Naive thymus-derived CD4-positive, alpha-beta T cell (primary cell): ENCODE measurements at regions not wholly inside any gene's neighbourhood (a gene's known extent, or its start where the extent isn't known, plus 50 kb on each side); places are given as distances from the start of the nearest gene placed in this dataset.

ENCODE experiments used
- ATAC-seq: fragments of 150-1000 bp; cut with Tn5 transposase; 2 replicates; pipeline ENCODE4 v1.10.0; 2021; ENCODE audit warnings: mild to moderate bottlenecking, moderate library complexity
- CTCF ChIA-PET: fragments of 350-600 bp; sonication (Branson Sonifier 250); formaldehyde crosslinking; loops from one replicate; lab custom pipeline; 2021; ENCODE audit warnings: antibody characterized with exemption; lab: Charles Lee
- POLR2A ChIA-PET: fragments of 350-600 bp; sonication (Branson Sonifier 250); formaldehyde crosslinking; loops from one replicate; lab custom pipeline; 2021; ENCODE audit warnings: antibody characterized with exemption, inconsistent platforms; lab: Charles Lee
- DNase-seq, 9 donors: peaks; one replicate each; pipeline versions ENCODE4 v3.0.0 to v3.0.0-alpha.2; 2020 to 2022; ENCODE audit warnings: mixed read lengths in 1 of 9
- H3K27ac ChIP-seq: one replicate; pipeline ENCODE4 v1.7.0; 2013; ENCODE audit warnings: mild to moderate bottlenecking, low read depth, low read length, moderate library complexity
- H3K27me3 ChIP-seq, 2 donors: one replicate each; pipeline ENCODE4 v1.7.0; 2013; ENCODE audit warnings: low read length in 2 of 2, mild to moderate bottlenecking in 2 of 2, moderate library complexity in 2 of 2; ENCODE audit not compliant: control insufficient read depth in 2 of 2, insufficient read depth in 2 of 2
- H3K36me3 ChIP-seq, 3 experiments: 1 replicate in 2 of 3; 2 replicates in 1 of 3; pipeline ENCODE4 v1.7.0; 2013; ENCODE audit warnings: low read length in 3 of 3, mild to moderate bottlenecking in 3 of 3, moderate library complexity in 1 of 3; ENCODE audit not compliant: insufficient read depth in 3 of 3, control insufficient read depth in 2 of 3
- H3K4me1 ChIP-seq, 2 donors: one replicate each; pipeline ENCODE4 v1.7.0; 2013; ENCODE audit warnings: low read length in 2 of 2, mild to moderate bottlenecking in 2 of 2, moderate library complexity in 1 of 2; ENCODE audit not compliant: control insufficient read depth in 2 of 2, insufficient read depth in 2 of 2
- H3K4me3 ChIP-seq: 2 replicates; pipeline ENCODE4 v1.7.0; 2013; ENCODE audit warnings: mild to moderate bottlenecking, low read length
- H3K9me3 ChIP-seq, 3 experiments: 1 replicate in 2 of 3; 2 replicates in 1 of 3; pipeline ENCODE4 v1.7.0; 2013; ENCODE audit warnings: low read length in 3 of 3; ENCODE audit not compliant: control insufficient read depth in 2 of 3
- H3K27ac Mint-ChIP-seq, 9 donors: one replicate each; pipeline ENCODE4 v1.8.0; 2020 to 2022; ENCODE audit warnings: mixed read lengths in 9 of 9, mild to moderate bottlenecking in 8 of 9, moderate library complexity in 5 of 9, inconsistent platforms in 2 of 9
- H3K27me3 Mint-ChIP-seq, 5 donors: one replicate each; pipeline ENCODE4 v1.8.0; 2021 to 2022; ENCODE audit warnings: mixed read lengths in 5 of 5, mild to moderate bottlenecking in 1 of 5
- H3K36me3 Mint-ChIP-seq, 5 donors: one replicate each; pipeline ENCODE4 v1.8.0; 2020 to 2022; ENCODE audit warnings: mixed read lengths in 5 of 5, mild to moderate bottlenecking in 3 of 5, inconsistent platforms in 1 of 5
- H3K4me1 Mint-ChIP-seq, 7 donors: one replicate each; pipeline ENCODE4 v1.8.0; 2020 to 2022; ENCODE audit warnings: mixed read lengths in 7 of 7, mild to moderate bottlenecking in 3 of 7, inconsistent platforms in 1 of 7
- H3K4me3 Mint-ChIP-seq, 10 donors: one replicate each; pipeline ENCODE4 v1.8.0; 2020 to 2022; ENCODE audit warnings: mild to moderate bottlenecking in 10 of 10, mixed read lengths in 10 of 10, moderate library complexity in 6 of 10, inconsistent platforms in 2 of 10
- H3K9me3 Mint-ChIP-seq, 11 donors: one replicate each; pipeline ENCODE4 v1.8.0; 2020 to 2022; ENCODE audit warnings: mixed read lengths in 11 of 11, mild to moderate bottlenecking in 4 of 11, inconsistent platforms in 1 of 11, moderate library complexity in 1 of 11
- intact Hi-C, 2 donors: fragments of 100-400 bp; cut with micrococcal nuclease; formaldehyde crosslinking; loops; one replicate each; pipeline ENCODE4 v1.15.1; 2023

- Histone ChIP-seq H3K27ac (no peak overlapping the region), H3K4me1 (no peaks in the 10 kb centered on the region), H3K36me3 (no peaks in the 10 kb centered on the region), H3K4me3 (no peak overlapping the region), H3K9me3 (no peaks in the 10 kb centered on the region), H3K27me3 (no peaks in the 10 kb centered on the region)
- peaks cover 0 to 2% (median 0%) of the 10 kb centered on the region in 11 donors for H3K9me3 Mint-ChIP-seq
- intact Hi-C loops, result no loop called here
- no peak overlapping the region for H3K4me3 Mint-ChIP-seq
- ATAC-seq, result no peak
- H3K4me1 Mint-ChIP-seq, result peaks cover 0 to 2% (median 0%) of the 10 kb centered on the region in 7 donors
- no peak for DNase-seq
- peaks cover 0 to 5% (median 0%) of the 10 kb centered on the region in 5 donors for H3K27me3 Mint-ChIP-seq
- no peaks in the 10 kb centered on the region for H3K36me3 Mint-ChIP-seq
- POLR2A ChIA-PET, result no interaction called here
- H3K27ac Mint-ChIP-seq, result no peak overlapping the region
- CTCF ChIA-PET, result no interaction called here
These were observed 89.7 kb upstream of the FHIT start for GRCh38 chr3:61340931-61341461.

DNA sequence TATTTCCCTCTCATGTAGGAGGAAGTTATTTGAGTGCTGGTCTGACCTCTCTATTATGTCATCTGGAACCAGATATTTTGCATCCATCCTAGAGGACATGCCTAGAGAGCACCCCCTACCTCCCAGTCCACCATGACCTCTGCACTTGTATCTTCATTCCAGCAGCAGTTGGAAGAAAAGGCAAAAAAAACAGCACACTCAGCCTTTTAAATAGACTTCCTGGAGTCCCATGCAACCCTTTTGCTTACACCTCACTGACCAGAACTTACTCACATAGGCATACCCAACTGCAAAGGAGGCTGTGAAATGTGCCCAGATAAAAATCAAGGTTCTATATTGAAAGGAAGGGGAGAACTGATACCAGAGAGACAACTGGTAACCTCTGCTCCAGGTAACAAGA lies 92.3 kb upstream of the FHIT start:
- no peak overlapping the region for H3K27ac ChIP-seq
- DNase-seq (no peak), ATAC-seq (no peak)
- H3K4me1 Mint-ChIP-seq, result peaks cover 0 to 2% (median 0%) of the 10 kb centered on the region in 7 donors
- no peaks in the 10 kb centered on the region for H3K4me1 ChIP-seq
- ChIA-PET POLR2A (no interaction called here), CTCF (no interaction called here)
- H3K27me3 ChIP-seq, result no peaks in the 10 kb centered on the region
- no peaks in the 10 kb centered on the region for H3K36me3 Mint-ChIP-seq
- no peaks in the 10 kb centered on the region for H3K9me3 ChIP-seq
- no peaks in the 10 kb centered on the region for H3K36me3 ChIP-seq
- no peak overlapping the region for H3K4me3 Mint-ChIP-seq
- no peak overlapping the region for H3K27ac Mint-ChIP-seq
- H3K4me3 ChIP-seq, result no peak overlapping the region
- H3K9me3 Mint-ChIP-seq, result peaks cover 0 to 2% (median 0%) of the 10 kb centered on the region in 11 donors
- intact Hi-C loops, result no loop called here
- H3K27me3 Mint-ChIP-seq, result peaks cover 0 to 5% (median 0%) of the 10 kb centered on the region in 5 donors

- no peak overlapping the region for H3K27ac Mint-ChIP-seq
- H3K36me3 Mint-ChIP-seq, result no peaks in the 10 kb centered on the region
- Histone ChIP-seq H3K27me3 (no peaks in the 10 kb centered on the region), H3K9me3 (no peaks in the 10 kb centered on the region), H3K36me3 (no peaks in the 10 kb centered on the region), H3K4me3 (no peak overlapping the region), H3K27ac (no peak overlapping the region), H3K4me1 (no peaks in the 10 kb centered on the region)
- H3K4me1 Mint-ChIP-seq, result peaks cover 0 to 2% (median 0%) of the 10 kb centered on the region in 7 donors
- intact Hi-C loops, result no loop called here
- peaks cover 0 to 2% (median 0%) of the 10 kb centered on the region in 11 donors for H3K9me3 Mint-ChIP-seq
- ChIA-PET POLR2A (no interaction called here), CTCF (no interaction called here)
- no peak for DNase-seq
- ATAC-seq, result no peak
- peaks cover 0 to 5% (median 0%) of the 10 kb centered on the region in 5 donors for H3K27me3 Mint-ChIP-seq
- H3K4me3 Mint-ChIP-seq, result no peak overlapping the region
These were observed 93.8 kb upstream of the FHIT start for GRCh38 chr3:61345020-61345419.

DNA sequence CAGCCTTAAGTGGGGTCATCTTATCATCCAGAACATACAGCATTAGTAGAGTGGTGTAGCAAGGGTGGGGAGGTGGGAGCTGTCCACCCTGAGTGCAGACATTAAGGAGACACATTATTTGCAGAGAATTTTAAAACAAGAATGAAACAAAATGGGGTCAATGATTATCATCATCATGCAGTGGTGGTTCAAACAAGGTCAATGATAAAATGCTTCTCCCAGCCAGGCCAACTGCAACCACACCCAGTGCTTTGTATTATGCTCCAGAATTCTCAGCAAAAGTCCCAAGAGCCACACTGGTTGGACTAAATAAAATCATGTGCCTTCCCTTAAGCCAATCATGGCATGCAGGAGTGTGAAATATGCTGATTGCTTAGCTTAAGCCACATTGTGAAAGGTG lies 96.7 kb upstream of the FHIT start:
- Histone ChIP-seq H3K27ac (no peak overlapping the region), H3K27me3 (no peaks in the 10 kb centered on the region), H3K36me3 (no peaks in the 10 kb centered on the region), H3K4me3 (no peak overlapping the region), H3K9me3 (no peaks in the 10 kb centered on the region), H3K4me1 (no peaks in the 10 kb centered on the region)
- Mint-ChIP-seq H3K36me3 (no peaks in the 10 kb centered on the region), H3K4me1 (peaks cover 0 to 2% (median 0%) of the 10 kb centered on the region in 7 donors), H3K9me3 (no peaks in the 10 kb centered on the region), H3K27me3 (peaks cover 0 to 5% (median 0%) of the 10 kb centered on the region in 5 donors), H3K27ac (no peak overlapping the region), H3K4me3 (no peak overlapping the region)
- ChIA-PET CTCF (interaction anchor here (0.5 kb wide), 1 partner anchor 23 kb away, joined by 3 read pairs; no protein-coding TSS in a partner anchor), POLR2A (no interaction called here)
- DNase-seq, result no peak
- ATAC-seq, result no peak
- intact Hi-C loops, result no loop called here

DNA sequence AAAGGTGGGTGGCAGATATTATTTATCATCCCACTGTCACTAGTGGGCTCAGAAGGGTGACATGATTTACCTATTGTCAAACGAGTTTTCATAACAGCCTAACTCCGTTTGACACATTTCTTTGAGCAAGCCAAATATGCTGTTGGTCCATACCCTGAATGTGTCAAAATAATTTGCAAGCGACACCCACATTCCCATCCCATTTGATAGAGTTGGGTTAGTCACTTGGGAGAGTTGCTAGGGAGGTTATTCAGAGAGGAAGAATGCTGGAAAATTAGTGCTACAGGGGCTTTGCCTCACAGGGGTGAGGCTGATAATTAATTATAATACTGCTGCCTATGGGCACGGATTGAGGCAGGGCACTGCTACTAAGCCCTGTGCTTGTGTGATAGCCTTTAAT lies 98.5 kb upstream of the FHIT start:
- no peak overlapping the region for H3K27ac Mint-ChIP-seq
- POLR2A ChIA-PET, result no interaction called here
- intact Hi-C loops, result no loop called here

GRCh38 chr3:61350782-61351309 lies 99.6 kb upstream of the FHIT start:
- Mint-ChIP-seq H3K27me3 (peaks cover 0 to 5% (median under 1%) of the 10 kb centered on the region in 5 donors), H3K4me1 (peaks cover 0 to 4% (median 0%) of the 10 kb centered on the region in 7 donors), H3K9me3 (no peaks in the 10 kb centered on the region), H3K36me3 (peaks cover 0 to 4% (median 0%) of the 10 kb centered on the region in 5 donors), H3K4me3 (no peak overlapping the region), H3K27ac (peak overlapping the region in 1 of 9 donors; percentile 21)
- ChIA-PET CTCF (no interaction called here), POLR2A (no interaction called here)
- H3K4me1 ChIP-seq, result no peaks in the 10 kb centered on the region
- H3K4me3 ChIP-seq, result no peak overlapping the region
- ATAC-seq (no peak), DNase-seq (no peak)
- no peak overlapping the region for H3K27ac ChIP-seq
- intact Hi-C loops, result no loop called here
- H3K9me3 ChIP-seq, result no peaks in the 10 kb centered on the region
- H3K27me3 ChIP-seq, result no peaks in the 10 kb centered on the region
- no peaks in the 10 kb centered on the region for H3K36me3 ChIP-seq

More for the DNA sequence above, 98.5 kb upstream of the FHIT start:
- H3K4me3 ChIP-seq, result no peak overlapping the region
- no peaks in the 10 kb centered on the region for H3K4me1 ChIP-seq
- CTCF ChIA-PET, result interaction anchor here (0.6 kb wide), 1 partner anchor 238 kb away, joined by 4 read pairs; no protein-coding TSS in a partner anchor
- H3K36me3 Mint-ChIP-seq, result peaks cover 0 to 2% (median 0%) of the 10 kb centered on the region in 5 donors
- no peaks in the 10 kb centered on the region for H3K9me3 Mint-ChIP-seq
- H3K27me3 Mint-ChIP-seq, result peaks cover 0 to 5% (median 3%) of the 10 kb centered on the region in 5 donors
- no peaks in the 10 kb centered on the region for H3K9me3 ChIP-seq
- ATAC-seq, result no peak
- no peak overlapping the region for H3K27ac ChIP-seq
- H3K27me3 ChIP-seq, result no peaks in the 10 kb centered on the region
- H3K36me3 ChIP-seq, result no peaks in the 10 kb centered on the region
- no peak for DNase-seq
- H3K4me1 Mint-ChIP-seq, result peaks cover 0 to 3% (median 0%) of the 10 kb centered on the region in 7 donors
- H3K4me3 Mint-ChIP-seq, result no peak overlapping the region

DNA sequence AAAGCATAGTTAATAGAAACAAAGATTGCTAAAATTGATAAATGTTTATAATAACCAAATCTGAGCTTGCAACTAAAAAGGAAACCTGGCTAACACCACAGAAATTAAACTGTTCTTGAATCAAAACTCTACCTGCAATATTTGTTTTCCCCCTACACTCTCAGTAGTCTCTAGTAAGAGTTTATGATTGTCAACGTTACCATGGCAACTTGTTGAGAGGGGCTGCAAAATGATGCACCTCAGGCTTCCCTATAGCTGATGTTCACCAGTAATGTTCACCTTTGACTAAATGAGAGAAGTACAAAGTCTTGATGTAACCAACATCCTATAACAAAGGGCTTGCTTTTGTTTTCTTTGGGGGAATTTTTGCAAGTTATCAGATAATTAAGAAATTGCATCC lies 101.1 kb upstream of the FHIT start:
- Histone ChIP-seq H3K4me1 (no peaks in the 10 kb centered on the region), H3K27me3 (no peaks in the 10 kb centered on the region), H3K4me3 (no peak overlapping the region), H3K36me3 (no peaks in the 10 kb centered on the region), H3K27ac (no peak overlapping the region), H3K9me3 (no peaks in the 10 kb centered on the region)
- no peak for ATAC-seq
- peaks cover 2 to 6% (median 3%) of the 10 kb centered on the region in 5 donors for H3K27me3 Mint-ChIP-seq
- H3K4me1 Mint-ChIP-seq, result peaks cover 0 to 4% (median 0%) of the 10 kb centered on the region in 7 donors
- POLR2A ChIA-PET, result no interaction called here
- H3K9me3 Mint-ChIP-seq, result no peaks in the 10 kb centered on the region
- H3K27ac Mint-ChIP-seq, result no peak overlapping the region
- intact Hi-C loops, result no loop called here
- peaks cover 0 to 4% (median 0%) of the 10 kb centered on the region in 5 donors for H3K36me3 Mint-ChIP-seq
- no peak for DNase-seq
- CTCF ChIA-PET, result no interaction called here
- no peak overlapping the region for H3K4me3 Mint-ChIP-seq
